IMR-90 (cell line): ENCODE measurements at regions not wholly inside any gene's neighbourhood (a gene's known extent, or its start where the extent isn't known, plus 50 kb on each side); places are given as distances from the start of the nearest gene placed in this dataset.

Source experiments
- ATAC-seq: fragments of 200-7000 bp; cut with Tn5 transposase; 2 replicates; pipeline ENCODE4 v1.9.1; 2020; ENCODE audit warnings: low read depth, mild to moderate bottlenecking, moderate library complexity
- BruUV-seq: library from RNA; stranded (reverse); fragments of 400-500 nt; replicated peaks from 2 replicates; lab custom pipeline; 2021; lab: Mats Ljungman, UMichigan
- CTCF ChIA-PET: fragments of 300-600 bp; formaldehyde crosslinking; extraction: SDS; loops from one replicate; lab custom pipeline; 2021; ENCODE audit warnings: antibody characterized with exemption; lab: Yijun Ruan, JAX
- POLR2A ChIA-PET: fragments of 300-600 bp; sonication (Branson Sonifier 250); formaldehyde crosslinking; loops from one replicate; lab custom pipeline; 2022; ENCODE audit warnings: antibody characterized with exemption; ENCODE audit not compliant: unreplicated experiment; lab: Charles Lee
- DNase-seq: peaks from one replicate; pipeline ENCODE4 v3.0.0; 2013
- H2AFZ ChIP-seq: replicated peaks from 2 replicates; pipeline ENCODE3; 2013; ENCODE audit warnings: low read length, mild to moderate bottlenecking; ENCODE audit not compliant: poor library complexity
- H2AK5ac ChIP-seq: 2 replicates; pipeline ENCODE4 v1.6.1; 2013; ENCODE audit warnings: low read depth, low read length, inconsistent platforms
- H2AK9ac ChIP-seq: replicated peaks from 2 replicates; pipeline ENCODE3; 2013; ENCODE audit warnings: mild to moderate bottlenecking, low read depth, low read length, moderate library complexity; ENCODE audit not compliant: poor library complexity
- H2BK120ac ChIP-seq: 2 replicates; pipeline ENCODE4 v1.6.1; 2013; ENCODE audit warnings: low read depth, low read length, inconsistent platforms
- H2BK15ac ChIP-seq: 3 replicates; pipeline ENCODE4 v1.6.1; 2013; ENCODE audit warnings: low read depth, low read length, inconsistent platforms
- H2BK20ac ChIP-seq: 2 replicates; pipeline ENCODE4 v1.6.1; 2013; ENCODE audit warnings: low read depth, mild to moderate bottlenecking, inconsistent platforms, low read length, moderate library complexity
- H2BK5ac ChIP-seq: 2 replicates; pipeline ENCODE4 v1.6.1; 2013; ENCODE audit warnings: mild to moderate bottlenecking, low read depth, low read length, inconsistent platforms; ENCODE audit not compliant: poor library complexity, severe bottlenecking
- H3K14ac ChIP-seq: replicated peaks from 2 replicates; pipeline ENCODE4 v1.6.1; 2013; ENCODE audit warnings: low read depth, low read length, inconsistent platforms
- H3K18ac ChIP-seq: 2 replicates; pipeline ENCODE4 v1.6.1; 2013; ENCODE audit warnings: low read depth, low read length, control low read depth
- H3K23ac ChIP-seq: 2 replicates; pipeline ENCODE4 v1.6.1; 2013; ENCODE audit warnings: low read depth, low read length, inconsistent platforms
- H3K27ac ChIP-seq: 2 replicates; pipeline ENCODE4 v1.5.1; 2013; ENCODE audit warnings: mild to moderate bottlenecking, control low read depth, low read length; ENCODE audit not compliant: insufficient read depth
- H3K27me3 ChIP-seq: 2 replicates; pipeline ENCODE4 v1.6.1; 2013; ENCODE audit warnings: low read length; ENCODE audit not compliant: control insufficient read depth, insufficient read depth
- H3K36me3 ChIP-seq: 2 replicates; pipeline ENCODE4 v1.6.1; 2013; ENCODE audit warnings: low read length, mixed read lengths; ENCODE audit not compliant: control insufficient read depth, insufficient read depth
- H3K4ac ChIP-seq: 2 replicates; pipeline ENCODE4 v1.6.1; 2013; ENCODE audit warnings: low read depth, low read length, inconsistent platforms
- H3K4me1 ChIP-seq: 2 replicates; pipeline ENCODE4 v1.6.1; 2013; ENCODE audit warnings: low read length, mixed read lengths; ENCODE audit not compliant: control insufficient read depth, insufficient read depth
- H3K4me2 ChIP-seq: 2 replicates; pipeline ENCODE4 v1.6.1; 2013; ENCODE audit warnings: low read depth, mild to moderate bottlenecking, control low read depth, low read length, moderate library complexity
- H3K4me3 ChIP-seq: 2 replicates; pipeline ENCODE4 v1.5.1; 2013; ENCODE audit warnings: low read depth, mild to moderate bottlenecking, control low read depth, low read length, moderate library complexity; ENCODE audit not compliant: insufficient read depth
- H3K56ac ChIP-seq: 2 replicates; pipeline ENCODE4 v1.6.1; 2013; ENCODE audit warnings: low read length, inconsistent platforms; ENCODE audit not compliant: insufficient read depth; ENCODE audit errors: extremely low read depth
- H3K79me1 ChIP-seq, 2 experiments: 2 replicates each; pipeline ENCODE4 v1.6.1; 2013; ENCODE audit warnings: low read length in 2 of 2, inconsistent platforms in 1 of 2, low read depth in 1 of 2
- H3K9ac ChIP-seq: 2 replicates; pipeline ENCODE4 v1.6.1; 2013; ENCODE audit warnings: low read depth, low read length, control low read depth
- H3K9me1 ChIP-seq: 2 replicates; pipeline ENCODE4 v1.6.1; 2013; ENCODE audit warnings: low read length, inconsistent platforms; ENCODE audit not compliant: insufficient read depth
- H3K9me3 ChIP-seq: 2 replicates; pipeline ENCODE4 v1.6.1; 2013; ENCODE audit warnings: low read length; ENCODE audit not compliant: control insufficient read depth, insufficient read depth
- H4K20me1 ChIP-seq: 2 replicates; pipeline ENCODE4 v1.6.1; 2013; ENCODE audit warnings: low read length, inconsistent platforms; ENCODE audit not compliant: insufficient read depth
- H4K5ac ChIP-seq: 2 replicates; pipeline ENCODE4 v1.6.1; 2013; ENCODE audit warnings: mild to moderate bottlenecking, low read depth, low read length, control low read depth
- H4K8ac ChIP-seq, 2 experiments: 2 replicates each; pipeline ENCODE4 v1.6.1; 2013; ENCODE audit warnings: low read depth in 2 of 2, low read length in 2 of 2, control low read depth in 1 of 2, inconsistent platforms in 1 of 2
- H4K91ac ChIP-seq: 2 replicates; pipeline ENCODE4 v1.6.1; 2013; ENCODE audit warnings: low read depth, low read length, inconsistent platforms; ENCODE audit not compliant: insufficient read depth
- MAFK ChIP-seq: IDR thresholded peaks from 2 replicates; pipeline ENCODE4 v1.6.1; 2012; ENCODE audit warnings: low read depth, low read length, improper control_type of control experiment
- RFX5 ChIP-seq: IDR thresholded peaks from 2 replicates; pipeline ENCODE4 v1.8.0; 2012; ENCODE audit warnings: low read depth, mild to moderate bottlenecking, low read length, moderate library complexity
- WGBS, 2 experiments: methylation state at CpG; one replicate each; pipeline versions ENCODE4 v1.1.5 to v1.1.7; 2013; ENCODE audit warnings: missing lambda C conversion rate in 2 of 2; ENCODE audit not compliant: insufficient read length in 1 of 2; ENCODE audit errors: extremely low coverage in 2 of 2; 5-methylcytosine and 5-hydroxymethylcytosine counted together
- dilution Hi-C: fragments of 300-500 bp; cut with HindIII; formaldehyde crosslinking; loops from one replicate; pipeline ENCODE4 v1.14.3; 2018; ENCODE audit warnings: low sequenced_read_pairs; ENCODE audit not compliant: unreplicated experiment
- in situ Hi-C: fragments of 300-500 bp; cut with MboI; formaldehyde crosslinking; loops from 3 replicates; pipeline ENCODE4 v1.14.3; 2019; ENCODE audit warnings: low sequenced_read_pairs, inconsistent platforms, mixed read lengths
- intact Hi-C: fragments of 100-400 bp; cut with micrococcal nuclease; formaldehyde crosslinking; loops from 2 replicates; pipeline ENCODE4 v1.10.0; 2022

DNA sequence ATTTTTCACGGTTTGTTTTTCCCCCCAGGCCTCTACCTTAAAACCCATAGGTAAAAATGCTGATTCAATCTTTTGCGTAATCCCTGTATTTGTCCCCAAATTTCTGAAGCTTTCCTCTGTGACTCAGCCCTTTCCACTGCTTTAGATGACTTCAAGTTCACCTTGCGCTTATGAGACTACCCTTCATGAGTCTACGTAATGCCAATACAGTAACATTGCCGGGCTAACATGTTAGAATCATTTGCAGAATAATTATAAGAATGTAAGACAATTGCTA lies 283.0 kb downstream of the TMX3 start:
- Histone ChIP-seq H4K20me1 (no peaks in the 10 kb centered on the region), H2BK5ac (peak overlapping the region; percentile 67), H3K4me1 (peaks cover 15% of the 10 kb centered on the region), H4K8ac (peak overlapping the region in 1 of 2 experiments; percentile 40; a peak in 1 of 4 replicates), H3K27ac (no peak overlapping the region), H3K18ac (peak overlapping the region; percentile 85; the same call in 1 of the 2 replicates), H3K4ac (peak overlapping the region; percentile 15; the same call in 1 of the 2 replicates), H2AK5ac (peak overlapping the region; percentile 72), H3K79me1 (no peaks in the 10 kb centered on the region), H3K9ac (no peak overlapping the region), H4K5ac (no peak overlapping the region), H2BK20ac (peak overlapping the region; percentile 87; the same call in 1 of the 2 replicates), H3K36me3 (no peaks in the 10 kb centered on the region), H3K4me3 (no peak overlapping the region), H3K23ac (no peak overlapping the region), H4K91ac (peak overlapping the region; percentile 63), H2AFZ (no peak overlapping the region), H3K9me3 (no peaks in the 10 kb centered on the region; the same call in 1 of the 2 replicates), H3K56ac (no peak overlapping the region), H3K14ac (peak overlapping the region; percentile 75), H2BK15ac (peak overlapping the region; percentile 76; the same call in 1 of the 3 replicates), H3K4me2 (no peak overlapping the region), H3K27me3 (no peaks in the 10 kb centered on the region), H2BK120ac (peak overlapping the region; percentile 84; the same call in 1 of the 2 replicates), H3K9me1 (peaks cover 12% of the 10 kb centered on the region), H2AK9ac (no peak overlapping the region)
- intact Hi-C loops: no loop called here
- POLR2A ChIA-PET: no interaction called here
- TF ChIP-seq MAFK (peak; percentile 45), RFX5 (no peak)
- CTCF ChIA-PET: interaction anchor here (0.6 kb wide), 2 partner anchors 26 to 164 kb away, joined by 3 read pairs; no protein-coding TSS in a partner anchor
- no TSS peak for BruUV-seq
- ATAC-seq (no peak), DNase-seq (no peak)
- WGBS, 2 experiments: 100% methylated on average over 1 of the region's 5 CpGs; no CpG with 5 or more reads in 1 of the 2 experiments
- in situ Hi-C loops: no loop called here
- dilution Hi-C loops: no loop called here
